Endothelial cell of umbilical vein (primary cell): ENCODE measurements at regions not wholly inside any gene's neighbourhood (a gene's known extent, or its start where the extent isn't known, plus 50 kb on each side); places are given as distances from the start of the nearest gene placed in this dataset.

Experiments
- BruUV-seq: library from RNA; stranded (reverse); fragments of 400-500 nt; replicated peaks from 2 replicates; lab custom pipeline; 2021; lab: Mats Ljungman, UMichigan
- CTCF ChIA-PET: fragments of 300-600, 350-600 bp; sonication (Branson Sonifier 250); formaldehyde crosslinking; loops from one replicate; lab custom pipeline; 2021; ENCODE audit warnings: antibody characterized with exemption, inconsistent platforms; lab: Charles Lee
- POLR2A ChIA-PET: fragments of 300-600, 350-600 bp; sonication (Branson Sonifier 250); formaldehyde crosslinking; loops from one replicate; lab custom pipeline; 2021; ENCODE audit warnings: antibody characterized with exemption, inconsistent platforms; lab: Charles Lee
- DNase-seq: peaks from one replicate; pipeline ENCODE4 v3.0.0-alpha.2; 2011; ENCODE audit warnings: low read depth, low spot score
- FAIRE-seq: peaks from 2 replicates; lab custom pipeline; 2011; peaks lifted over from hg19 to GRCh38; lab: Jason Lieb, UNC
- H2AFZ ChIP-seq: 2 replicates; pipeline ENCODE4 v1.6.0; 2012; ENCODE audit warnings: low read depth, low read length, control low read depth, inconsistent platforms
- H3K27ac ChIP-seq: 2 replicates; pipeline ENCODE4 v1.5.1; 2011; ENCODE audit warnings: low read depth, mild to moderate bottlenecking, control low read depth, low read length, moderate library complexity; ENCODE audit not compliant: insufficient read depth
- H3K27me3 ChIP-seq, 2 experiments: 2 replicates each; pipeline versions ENCODE4 v1.6.0 to v1.6.1; 2011; ENCODE audit warnings: low read length in 2 of 2, mixed read lengths in 1 of 2; ENCODE audit not compliant: control insufficient read depth in 2 of 2, insufficient read depth in 2 of 2
- H3K36me3 ChIP-seq, 2 experiments: 2 replicates in 1 of 2; 3 replicates in 1 of 2; pipeline ENCODE4 v1.5.1; 2011; ENCODE audit warnings: low read length in 2 of 2, mild to moderate bottlenecking in 1 of 2, moderate library complexity in 1 of 2; ENCODE audit not compliant: control insufficient read depth in 2 of 2, insufficient read depth in 2 of 2; ENCODE audit errors: extremely low read depth in 1 of 2
- H3K4me1 ChIP-seq: 3 replicates; pipeline ENCODE4 v1.5.1; 2011; ENCODE audit warnings: mild to moderate bottlenecking, low read length; ENCODE audit not compliant: control insufficient read depth, insufficient read depth; ENCODE audit errors: extremely low read depth
- H3K4me2 ChIP-seq: 2 replicates; pipeline ENCODE4 v1.6.1; 2011; ENCODE audit warnings: low read length, control low read depth, mixed read lengths; ENCODE audit not compliant: insufficient read depth
- H3K4me3 ChIP-seq, 3 experiments: fragments of 200-600 bp in 1 of 3; sonication (generic), shearing (Covaris generic) in 1 of 3; replicated peaks in 1 of 3; 2 replicates each; pipeline ENCODE4 v1.5.1; 2011 to 2016; ENCODE audit warnings: control low read depth in 3 of 3, low read length in 3 of 3, mild to moderate bottlenecking in 2 of 3, inconsistent platforms in 1 of 3, low read depth in 1 of 3, moderate library complexity in 1 of 3; ENCODE audit not compliant: insufficient read depth in 1 of 3
- H3K79me2 ChIP-seq: 2 replicates; pipeline ENCODE4 v1.6.0; 2012; ENCODE audit warnings: low read length, inconsistent platforms; ENCODE audit not compliant: control insufficient read depth, insufficient read depth
- H3K9ac ChIP-seq: replicated peaks from 2 replicates; pipeline ENCODE3; 2011; ENCODE audit warnings: low read length, control low read depth; ENCODE audit not compliant: insufficient read depth; ENCODE audit errors: extremely low read depth
- H3K9me1 ChIP-seq: replicated peaks from 3 replicates; pipeline ENCODE4 v1.6.0; 2011; ENCODE audit warnings: mild to moderate bottlenecking, low read length; ENCODE audit not compliant: control insufficient read depth, insufficient read depth; ENCODE audit errors: extremely low read depth
- H3K9me3 ChIP-seq: replicated peaks from 2 replicates; pipeline ENCODE4 v1.5.1; 2012; ENCODE audit warnings: low read length, inconsistent platforms; ENCODE audit not compliant: control insufficient read depth, insufficient read depth
- H4K20me1 ChIP-seq: replicated peaks from 2 replicates; pipeline ENCODE3; 2011; ENCODE audit warnings: mild to moderate bottlenecking, low read length; ENCODE audit not compliant: control insufficient read depth, insufficient read depth; ENCODE audit errors: extremely low read depth
- EZH2 ChIP-seq: IDR thresholded peaks from 2 replicates; pipeline ENCODE4 v1.6.1; 2012; ENCODE audit warnings: borderline replicate concordance, low read depth, mild to moderate bottlenecking, moderate library complexity, low read length, inconsistent platforms; ENCODE audit not compliant: severe bottlenecking
- FOS ChIP-seq: IDR thresholded peaks from 2 replicates; pipeline ENCODE4 v1.6.1; 2011; ENCODE audit warnings: mild to moderate bottlenecking, low read length, moderate library complexity, borderline replicate concordance; ENCODE audit not compliant: insufficient read depth
- GATA2 ChIP-seq: IDR thresholded peaks from 2 replicates; pipeline ENCODE4 v1.7.0; 2011; ENCODE audit warnings: low read depth, mild to moderate bottlenecking, moderate library complexity, mixed read lengths, low read length; ENCODE audit not compliant: insufficient read length, insufficient read depth
- JUN ChIP-seq: IDR thresholded peaks from 2 replicates; pipeline ENCODE4 v1.6.1; 2011; ENCODE audit warnings: borderline replicate concordance, low read depth; ENCODE audit not compliant: insufficient read length, insufficient read depth
- MYC ChIP-seq: IDR thresholded peaks from one replicate; pipeline ENCODE4 v1.6.1; 2011; ENCODE audit warnings: mild to moderate bottlenecking, low read depth, low read length
- dilution Hi-C: fragments of 300-500 bp; cut with MboI; formaldehyde crosslinking; loops from one replicate; pipeline ENCODE4 v1.15.0; 2019; ENCODE audit warnings: low sequenced_read_pairs; ENCODE audit not compliant: extremely low pct_ligation_motif_present
- intact Hi-C: fragments of 100-400 bp; cut with micrococcal nuclease; formaldehyde crosslinking; loops from one replicate; pipeline ENCODE4 v1.10.0; 2022
- TF ChIP-seq, protein P1 (sequence below): IDR thresholded peaks from 2 replicates; pipeline ENCODE4 v1.6.1; 2011; ENCODE audit not compliant: insufficient read depth, insufficient read length
- TF ChIP-seq, protein P2 (sequence below), 2 donors: IDR thresholded peaks; 1 replicate in 1 of 2; 2 replicates in 1 of 2; pipeline ENCODE4 v1.5.1; 2011; ENCODE audit warnings: low read length in 2 of 2, mild to moderate bottlenecking in 2 of 2, moderate library complexity in 2 of 2, control low read depth in 1 of 2, inconsistent platforms in 1 of 2, low read depth in 1 of 2; ENCODE audit not compliant: insufficient read depth in 1 of 2; ENCODE audit errors: extremely low read depth in 1 of 2

DNA sequence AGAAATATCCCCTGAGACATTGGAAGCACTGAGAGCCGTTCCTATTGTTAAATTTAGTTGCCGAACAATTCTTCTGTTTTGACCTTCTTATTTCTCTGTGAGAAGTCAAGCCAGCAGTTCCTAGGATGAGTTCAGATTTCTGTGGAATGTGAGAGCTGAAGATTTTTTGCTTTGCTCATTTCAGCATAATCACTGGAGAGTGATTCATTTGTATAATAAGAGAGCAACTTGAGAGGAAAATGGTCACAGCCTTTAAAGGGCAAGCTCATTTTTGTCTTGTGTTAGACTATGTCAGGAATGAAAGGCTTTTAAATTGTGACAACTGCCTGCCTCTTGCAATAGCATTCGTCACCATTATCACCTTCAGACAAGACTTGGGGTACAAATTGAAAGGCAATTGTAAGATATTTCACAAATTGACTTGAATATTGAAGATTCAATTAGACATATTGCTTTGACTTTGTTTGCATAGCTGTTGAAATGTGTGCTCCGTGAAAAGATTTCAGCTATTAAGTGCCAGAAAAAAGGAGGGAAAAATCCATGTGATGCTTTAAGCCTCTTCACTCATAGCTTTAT is 900.0 kb upstream of the GOT2 start:
- ChIA-PET CTCF (interaction anchor here (1.0 to 1.9 kb wide), 4 partner anchors 10 to 820 kb away, joined by 3 to 6 read pairs (median 4); no protein-coding TSS in a partner anchor), POLR2A (no interaction called here)
- dilution Hi-C loops: no loop called here
- no peak overlapping the region for H3K4me3 ChIP-seq
- FAIRE-seq (no peak), DNase-seq (peak; percentile 34)
- no peaks in the 10 kb centered on the region for H3K27me3 ChIP-seq
- peak overlapping the region; percentile 6 for H3K4me2 ChIP-seq
- no peaks in the 10 kb centered on the region for H3K9me3 ChIP-seq
- intact Hi-C loops: loop anchor here (10.0 kb wide), 1 partner anchor 569 kb away; no protein-coding TSS in a partner anchor
- H3K27ac ChIP-seq: no peak overlapping the region
- H3K4me1 ChIP-seq: peaks cover 54% of the 10 kb centered on the region
- H4K20me1 ChIP-seq: no peaks in the 10 kb centered on the region
- H3K9me1 ChIP-seq: no peaks in the 10 kb centered on the region
- TF ChIP-seq EZH2: no peak
- TF ChIP-seq, protein P1, sequence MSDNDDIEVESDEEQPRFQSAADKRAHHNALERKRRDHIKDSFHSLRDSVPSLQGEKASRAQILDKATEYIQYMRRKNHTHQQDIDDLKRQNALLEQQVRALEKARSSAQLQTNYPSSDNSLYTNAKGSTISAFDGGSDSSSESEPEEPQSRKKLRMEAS: no peak
- no peak for TF ChIP-seq MYC
- TF ChIP-seq GATA2: peak; percentile 43
- TF ChIP-seq JUN: no peak
- peak; percentile 57 for TF ChIP-seq FOS
- TF ChIP-seq, protein P2, sequence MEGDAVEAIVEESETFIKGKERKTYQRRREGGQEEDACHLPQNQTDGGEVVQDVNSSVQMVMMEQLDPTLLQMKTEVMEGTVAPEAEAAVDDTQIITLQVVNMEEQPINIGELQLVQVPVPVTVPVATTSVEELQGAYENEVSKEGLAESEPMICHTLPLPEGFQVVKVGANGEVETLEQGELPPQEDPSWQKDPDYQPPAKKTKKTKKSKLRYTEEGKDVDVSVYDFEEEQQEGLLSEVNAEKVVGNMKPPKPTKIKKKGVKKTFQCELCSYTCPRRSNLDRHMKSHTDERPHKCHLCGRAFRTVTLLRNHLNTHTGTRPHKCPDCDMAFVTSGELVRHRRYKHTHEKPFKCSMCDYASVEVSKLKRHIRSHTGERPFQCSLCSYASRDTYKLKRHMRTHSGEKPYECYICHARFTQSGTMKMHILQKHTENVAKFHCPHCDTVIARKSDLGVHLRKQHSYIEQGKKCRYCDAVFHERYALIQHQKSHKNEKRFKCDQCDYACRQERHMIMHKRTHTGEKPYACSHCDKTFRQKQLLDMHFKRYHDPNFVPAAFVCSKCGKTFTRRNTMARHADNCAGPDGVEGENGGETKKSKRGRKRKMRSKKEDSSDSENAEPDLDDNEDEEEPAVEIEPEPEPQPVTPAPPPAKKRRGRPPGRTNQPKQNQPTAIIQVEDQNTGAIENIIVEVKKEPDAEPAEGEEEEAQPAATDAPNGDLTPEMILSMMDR (IDR thresholded peaks at IDR 0.05; ENCODE audit: extremely low read depth in 1 of 2, insufficient read depth in 1 of 2, low read depth in 1 of 2, low read length in 2 of 2): no peak
- no peaks in the 10 kb centered on the region for H3K36me3 ChIP-seq
- H2AFZ ChIP-seq: peak overlapping the region; percentile 31
- BruUV-seq: no TSS peak
- no peak overlapping the region for H3K9ac ChIP-seq
- no peaks in the 10 kb centered on the region for H3K79me2 ChIP-seq
